ENCODE measurements at regions not wholly inside any gene's neighbourhood (a gene's known extent, or its start where the extent isn't known, plus 50 kb on each side); places are given as distances from the start of the nearest gene placed in this dataset.

- TF ChIP-seq, protein P1, sequence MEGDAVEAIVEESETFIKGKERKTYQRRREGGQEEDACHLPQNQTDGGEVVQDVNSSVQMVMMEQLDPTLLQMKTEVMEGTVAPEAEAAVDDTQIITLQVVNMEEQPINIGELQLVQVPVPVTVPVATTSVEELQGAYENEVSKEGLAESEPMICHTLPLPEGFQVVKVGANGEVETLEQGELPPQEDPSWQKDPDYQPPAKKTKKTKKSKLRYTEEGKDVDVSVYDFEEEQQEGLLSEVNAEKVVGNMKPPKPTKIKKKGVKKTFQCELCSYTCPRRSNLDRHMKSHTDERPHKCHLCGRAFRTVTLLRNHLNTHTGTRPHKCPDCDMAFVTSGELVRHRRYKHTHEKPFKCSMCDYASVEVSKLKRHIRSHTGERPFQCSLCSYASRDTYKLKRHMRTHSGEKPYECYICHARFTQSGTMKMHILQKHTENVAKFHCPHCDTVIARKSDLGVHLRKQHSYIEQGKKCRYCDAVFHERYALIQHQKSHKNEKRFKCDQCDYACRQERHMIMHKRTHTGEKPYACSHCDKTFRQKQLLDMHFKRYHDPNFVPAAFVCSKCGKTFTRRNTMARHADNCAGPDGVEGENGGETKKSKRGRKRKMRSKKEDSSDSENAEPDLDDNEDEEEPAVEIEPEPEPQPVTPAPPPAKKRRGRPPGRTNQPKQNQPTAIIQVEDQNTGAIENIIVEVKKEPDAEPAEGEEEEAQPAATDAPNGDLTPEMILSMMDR (IDR thresholded peaks at IDR 0.05), result no peak
- no peaks in the 10 kb centered on the region for H3K4me1 ChIP-seq
- H3K4me3 ChIP-seq, result no peak overlapping the region
- H3K9me3 ChIP-seq, result no peaks in the 10 kb centered on the region
- intact Hi-C loops (cut with DNase I), result no loop called here
- no peak for ATAC-seq
- no peaks in the 10 kb centered on the region for H3K27me3 ChIP-seq
- no peaks in the 10 kb centered on the region for H3K36me3 ChIP-seq
- no peak for DNase-seq
- H3K27ac ChIP-seq, result no peak overlapping the region
These were observed 675.4 kb downstream of the SEMA5A start for GRCh38 chr5:8870349-8870958.

DNA sequence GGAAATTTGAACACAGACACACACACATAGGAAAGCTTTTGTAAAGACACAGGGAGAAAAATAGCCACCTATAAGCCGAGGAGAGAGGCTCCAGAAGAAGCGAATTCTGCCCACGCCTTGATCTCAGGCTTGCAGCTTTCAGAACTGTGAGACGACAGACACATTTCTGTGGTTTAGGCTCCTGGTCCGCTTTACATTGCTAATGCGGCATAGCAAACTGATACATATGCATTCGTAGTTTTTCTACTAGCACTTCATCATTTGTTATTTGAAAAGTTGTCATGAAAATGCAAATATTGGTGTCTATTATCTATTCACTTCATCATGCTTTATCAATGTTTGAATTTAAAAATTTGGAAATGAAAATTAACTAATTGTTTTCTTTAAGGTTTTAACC, 674.9 kb downstream of the SEMA5A start:
- Histone ChIP-seq H3K36me3 (no peaks in the 10 kb centered on the region), H3K27ac (no peak overlapping the region), H3K9me3 (no peaks in the 10 kb centered on the region), H3K4me1 (no peaks in the 10 kb centered on the region), H3K27me3 (no peaks in the 10 kb centered on the region), H3K4me3 (no peak overlapping the region)
- TF ChIP-seq, protein P1 (IDR thresholded peaks at IDR 0.05), result no peak
- ATAC-seq (no peak), DNase-seq (no peak)
- intact Hi-C loops (cut with DNase I), result no loop called here

GRCh38 chr5:8871446-8871845, 674.4 kb downstream of the SEMA5A start:
- H3K9me3 ChIP-seq, result no peaks in the 10 kb centered on the region
- H3K27me3 ChIP-seq, result no peaks in the 10 kb centered on the region
- H3K4me3 ChIP-seq, result no peak overlapping the region
- ATAC-seq (no peak), DNase-seq (no peak)
- H3K4me1 ChIP-seq, result no peaks in the 10 kb centered on the region
- H3K27ac ChIP-seq, result no peak overlapping the region
- TF ChIP-seq, protein P1 (IDR thresholded peaks at IDR 0.05), result no peak
- no peaks in the 10 kb centered on the region for H3K36me3 ChIP-seq
- intact Hi-C loops (cut with DNase I), result no loop called here

DNA sequence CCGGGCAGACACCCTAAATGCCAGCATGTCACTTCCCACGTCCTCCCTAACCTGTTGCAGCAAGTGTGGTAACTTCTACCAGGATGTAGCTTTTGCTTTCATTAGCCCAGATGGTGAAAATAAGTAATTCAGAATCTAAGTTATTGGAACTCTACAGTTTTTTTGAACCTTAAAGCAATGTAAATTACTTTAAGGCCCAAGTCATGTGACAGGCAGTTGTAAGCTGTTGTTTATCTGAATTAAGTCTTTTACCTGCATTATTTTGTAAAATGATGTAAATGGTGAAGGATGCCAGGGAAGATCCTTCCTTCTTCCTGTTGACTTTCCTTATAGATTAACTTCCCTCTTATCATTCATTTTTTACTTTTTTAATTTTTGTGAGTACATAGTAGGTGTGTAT, 670.2 kb downstream of the SEMA5A start:
- H3K27ac ChIP-seq, result no peak overlapping the region
- ATAC-seq, result no peak
- no peaks in the 10 kb centered on the region for H3K4me1 ChIP-seq
- intact Hi-C loops (cut with DNase I), result no loop called here
- TF ChIP-seq, protein P1 (IDR thresholded peaks at IDR 0.05), result no peak
- no peaks in the 10 kb centered on the region for H3K27me3 ChIP-seq
- DNase-seq, result no peak
- no peak overlapping the region for H3K4me3 ChIP-seq
- no peaks in the 10 kb centered on the region for H3K9me3 ChIP-seq
- H3K36me3 ChIP-seq, result no peaks in the 10 kb centered on the region

GRCh38 chr5:8879248-8879647, 666.6 kb downstream of the SEMA5A start:
- DNase-seq (no peak), ATAC-seq (no peak)
- TF ChIP-seq, protein P1 (IDR thresholded peaks at IDR 0.05), result no peak
- no peaks in the 10 kb centered on the region for H3K9me3 ChIP-seq
- H3K4me3 ChIP-seq, result no peak overlapping the region
- intact Hi-C loops (cut with DNase I), result no loop called here
- H3K27ac ChIP-seq, result no peak overlapping the region
- no peaks in the 10 kb centered on the region for H3K36me3 ChIP-seq
- H3K27me3 ChIP-seq, result no peaks in the 10 kb centered on the region
- no peaks in the 10 kb centered on the region for H3K4me1 ChIP-seq

GRCh38 chr5:8884029-8884428, 661.8 kb downstream of the SEMA5A start:
- no peak overlapping the region for H3K4me3 ChIP-seq
- DNase-seq, result no peak
- intact Hi-C loops (cut with DNase I), result no loop called here
- H3K36me3 ChIP-seq, result no peaks in the 10 kb centered on the region
- ATAC-seq, result no peak
- H3K27ac ChIP-seq, result no peak overlapping the region
- H3K4me1 ChIP-seq, result no peaks in the 10 kb centered on the region
- no peaks in the 10 kb centered on the region for H3K9me3 ChIP-seq
- no peaks in the 10 kb centered on the region for H3K27me3 ChIP-seq
- TF ChIP-seq, protein P1 (IDR thresholded peaks at IDR 0.05), result no peak
